Kidney (tissue), 13 donors: ENCODE measurements at regions not wholly inside any gene's neighbourhood (a gene's known extent, or its start where the extent isn't known, plus 50 kb on each side); places are given as distances from the start of the nearest gene placed in this dataset.

ENCODE experiments used
- DNase-seq, 5 donors: peaks; one replicate each; pipeline ENCODE4 v3.0.0-alpha.2; 2013 to 2020
- FAIRE-seq: peaks from 2 replicates; lab custom pipeline; 2012; peaks lifted over from hg19 to GRCh38; lab: Jason Lieb, UNC
- H3K27ac ChIP-seq, 2 donors: one replicate each; pipeline ENCODE4 v1.7.0; 2013; ENCODE audit warnings: low read depth in 2 of 2, low read length in 2 of 2, inconsistent platforms in 1 of 2
- H3K27me3 ChIP-seq: one replicate; pipeline ENCODE4 v1.7.1; 2013; ENCODE audit warnings: low read length, inconsistent platforms; ENCODE audit not compliant: control insufficient read depth, insufficient read depth
- H3K36me3 ChIP-seq, 3 donors: one replicate each; pipeline versions ENCODE4 v1.7.0 to v1.7.1; 2013; ENCODE audit warnings: low read length in 3 of 3, control low read depth in 1 of 3, inconsistent platforms in 1 of 3; ENCODE audit not compliant: insufficient read depth in 3 of 3, control insufficient read depth in 2 of 3
- H3K4me1 ChIP-seq, 3 donors: one replicate each; pipeline versions ENCODE4 v1.7.0 to v1.7.1; 2013; ENCODE audit warnings: low read length in 3 of 3, inconsistent platforms in 1 of 3, low read depth in 1 of 3; ENCODE audit not compliant: control insufficient read depth in 2 of 3, insufficient read depth in 2 of 3
- H3K4me3 ChIP-seq, 3 donors: one replicate each; pipeline versions ENCODE4 v1.7.0 to v1.8.1; 2013; ENCODE audit warnings: low read length in 3 of 3, control low read depth in 1 of 3, inconsistent platforms in 1 of 3
- H3K9ac ChIP-seq, 3 donors: one replicate each; pipeline versions ENCODE4 v1.7.0 to v1.7.1; 2013; ENCODE audit warnings: low read length in 3 of 3, control low read depth in 1 of 3, inconsistent platforms in 1 of 3
- H3K9me3 ChIP-seq, 3 donors: one replicate each; pipeline versions ENCODE4 v1.7.0 to v1.7.1; 2013; ENCODE audit warnings: low read length in 3 of 3, control low read depth in 1 of 3, inconsistent platforms in 1 of 3; ENCODE audit not compliant: control insufficient read depth in 2 of 3, insufficient read depth in 1 of 3
- CTCF ChIP-seq: IDR thresholded peaks from 3 replicates; pipeline ENCODE4 v1.5.1; 2012; ENCODE audit warnings: mild to moderate bottlenecking, moderate library complexity, borderline replicate concordance; ENCODE audit not compliant: insufficient read depth; ENCODE audit errors: extremely low read depth
- intact Hi-C: fragments of 100-400 bp; cut with DNase I; formaldehyde crosslinking; loops from one replicate; pipeline ENCODE4 v1.11.1; 2022
- donor health status: control.
- donor health status: control.
- donor health status: control.
- donor health status: control.
- donor health status: control.
- donor health status: DM: yes; HTN: yes; CAD: no.
- donor health status: Normal renal cell carcinoma (clear cell type).

DNA sequence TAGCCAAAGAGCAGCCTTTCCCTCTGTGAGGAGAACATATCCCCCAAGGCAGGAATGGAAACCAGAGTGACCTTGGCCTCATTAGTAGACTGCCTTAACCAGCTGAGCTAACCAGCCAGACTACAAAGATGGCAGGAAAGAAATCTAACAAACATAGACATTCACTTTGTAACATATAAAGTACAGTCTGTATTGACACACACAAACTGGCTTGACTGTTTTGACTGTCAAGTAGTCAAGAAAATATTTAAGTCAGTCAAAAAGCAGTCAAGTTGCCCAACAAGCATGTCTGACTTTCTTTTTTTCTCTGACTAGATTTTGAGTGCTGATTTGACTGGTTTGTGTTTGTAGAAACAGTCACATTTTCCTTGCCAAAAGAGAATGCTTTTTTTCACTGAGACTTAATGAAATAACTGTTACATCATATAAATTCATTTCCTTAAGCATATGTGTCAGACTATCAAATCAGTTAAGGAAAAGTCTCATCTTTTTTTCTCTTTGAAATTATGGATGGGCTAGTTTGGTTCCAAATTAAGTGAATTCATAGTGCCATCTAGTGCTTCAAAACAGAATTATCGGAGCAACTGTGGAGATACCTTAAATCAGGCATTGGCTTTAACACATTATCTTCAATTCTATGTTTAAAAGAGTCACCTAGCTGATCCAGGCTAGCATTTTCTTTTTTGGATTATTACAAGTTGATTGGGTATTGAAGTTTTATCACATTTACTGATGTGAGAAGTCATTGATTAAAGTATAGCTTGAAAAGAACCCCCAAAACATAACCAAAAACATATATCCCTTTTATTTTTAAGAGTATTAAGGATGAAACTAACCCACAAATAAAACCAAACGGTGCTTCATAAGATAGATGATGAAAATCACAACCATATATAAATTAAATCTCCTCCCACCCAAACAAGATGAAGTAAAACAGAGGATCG is 75.0 kb downstream of the ATP6V1G3 start:
- no peaks in the 10 kb centered on the region for H3K4me1 ChIP-seq
- H3K27me3 ChIP-seq = no peaks in the 10 kb centered on the region
- H3K4me3 ChIP-seq = no peak overlapping the region
- H3K9ac ChIP-seq = no peak overlapping the region
- intact Hi-C loops = no loop called here
- no peaks in the 10 kb centered on the region for H3K36me3 ChIP-seq
- H3K9me3 ChIP-seq = no peaks in the 10 kb centered on the region
- TF ChIP-seq CTCF = peak; percentile 52
- H3K27ac ChIP-seq = no peak overlapping the region
- FAIRE-seq (peak; percentile 73), DNase-seq (peak in 2 of 5 donors; percentile 58 to 62)

DNA sequence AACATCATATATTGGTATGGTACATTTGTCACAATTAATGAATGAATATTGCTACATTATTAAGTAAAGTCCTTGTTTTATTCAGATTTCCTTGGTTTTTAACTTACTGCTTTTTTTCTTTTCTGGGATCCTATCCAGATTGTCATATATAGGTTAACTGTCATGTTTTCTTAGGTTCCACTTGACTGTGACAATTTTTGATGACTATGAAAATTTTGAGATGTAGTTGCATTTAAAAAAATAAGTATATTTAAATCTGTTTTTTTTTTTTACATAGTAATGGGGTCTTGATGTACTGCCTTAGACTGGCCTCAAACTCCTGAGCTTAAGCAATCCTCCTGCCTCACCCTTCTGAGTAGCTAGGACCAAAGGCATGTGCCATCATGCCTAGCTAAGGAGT is 76.8 kb downstream of the ATP6V1G3 start:
- DNase-seq = no peak
- Histone ChIP-seq H3K36me3 (no peaks in the 10 kb centered on the region), H3K27ac (no peak overlapping the region), H3K9me3 (no peaks in the 10 kb centered on the region), H3K4me3 (no peak overlapping the region), H3K9ac (no peak overlapping the region), H3K27me3 (no peaks in the 10 kb centered on the region), H3K4me1 (no peaks in the 10 kb centered on the region)
- no peak for FAIRE-seq
- intact Hi-C loops = no loop called here
- TF ChIP-seq CTCF = no peak

DNA sequence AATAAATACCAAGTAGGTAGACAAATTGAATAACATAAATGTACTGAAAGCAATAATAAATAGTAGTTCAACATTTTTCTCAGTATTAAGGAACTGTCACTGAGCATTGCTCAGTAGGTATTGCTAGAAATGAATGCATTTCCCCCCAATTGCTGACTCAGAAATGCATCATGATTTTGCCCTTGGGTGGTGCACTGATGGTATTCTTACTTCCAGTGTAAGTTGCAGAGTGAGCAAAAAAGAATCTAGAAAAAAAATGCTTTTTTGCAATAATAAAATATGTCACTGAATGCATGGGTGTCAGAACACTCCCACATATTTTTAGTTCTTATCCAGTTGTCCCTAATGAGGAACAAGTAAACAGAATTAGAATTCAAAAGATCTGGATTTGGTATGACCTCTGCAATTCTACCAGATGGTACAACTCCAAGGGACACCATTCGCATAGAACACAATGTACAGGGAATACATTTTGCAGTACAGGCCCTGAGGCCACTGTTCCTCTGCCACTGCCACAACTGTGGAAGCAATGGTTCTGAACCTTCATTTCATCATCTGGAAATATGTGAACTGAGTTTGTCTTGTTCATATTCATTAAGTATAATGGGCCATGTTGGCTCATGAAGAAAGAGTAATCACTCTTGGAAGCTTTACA is 78.0 kb downstream of the ATP6V1G3 start:
- intact Hi-C loops = no loop called here
- FAIRE-seq = no peak
- no peak for TF ChIP-seq CTCF

More for the DNA sequence above, 78.0 kb downstream of the ATP6V1G3 start:
- H3K4me3 ChIP-seq = no peak overlapping the region
- H3K9me3 ChIP-seq = no peaks in the 10 kb centered on the region
- no peaks in the 10 kb centered on the region for H3K4me1 ChIP-seq
- H3K36me3 ChIP-seq = no peaks in the 10 kb centered on the region
- DNase-seq = no peak
- no peak overlapping the region for H3K9ac ChIP-seq
- H3K27ac ChIP-seq = no peak overlapping the region
- no peaks in the 10 kb centered on the region for H3K27me3 ChIP-seq
